ENCODE measurements at regions not wholly inside any gene's neighbourhood (a gene's known extent, or its start where the extent isn't known, plus 50 kb on each side); places are given as distances from the start of the nearest gene placed in this dataset.

DNA sequence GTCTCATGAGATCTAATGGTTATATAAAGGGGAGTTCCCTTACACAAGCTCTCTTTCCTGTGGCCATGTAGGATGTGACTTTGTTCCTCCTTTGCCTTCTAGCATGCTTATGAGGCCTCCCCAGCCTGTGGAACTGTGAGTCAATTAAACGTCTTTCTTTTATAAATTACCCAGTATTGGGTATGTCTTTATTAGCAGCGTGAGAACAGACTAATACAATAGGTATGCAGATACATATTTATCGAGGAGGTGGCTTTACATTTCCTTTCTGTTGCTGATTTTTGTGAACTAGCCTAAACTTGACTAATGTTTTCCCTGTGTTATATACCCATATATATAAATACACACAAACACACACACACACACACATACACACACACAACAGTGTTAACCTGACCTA is 80.2 kb downstream of the VCX2 start:
- DNase-seq (ENCODE audit: low read depth in 1 of 2, low spot score in 1 of 2) = no peak

DNA sequence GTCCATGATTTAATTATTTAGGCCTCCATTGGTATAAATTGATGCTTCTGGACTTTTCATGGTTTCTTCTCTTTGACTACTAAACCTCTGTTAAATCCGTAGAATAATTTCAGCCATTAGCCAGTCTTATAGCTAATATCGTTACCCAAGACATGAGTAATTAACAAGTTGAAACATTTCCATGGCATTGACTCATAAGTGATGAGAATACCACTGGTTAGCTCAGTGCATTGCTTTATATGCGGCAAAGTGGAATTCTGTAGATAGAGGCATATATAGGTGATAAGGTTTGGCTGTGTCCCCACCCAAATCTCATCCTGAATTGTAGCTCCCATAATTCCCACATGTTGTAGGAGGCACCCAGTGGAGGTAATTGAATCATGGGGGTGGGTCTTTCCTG is 80.6 kb downstream of the VCX2 start:
- TF ChIP-seq, protein P1, sequence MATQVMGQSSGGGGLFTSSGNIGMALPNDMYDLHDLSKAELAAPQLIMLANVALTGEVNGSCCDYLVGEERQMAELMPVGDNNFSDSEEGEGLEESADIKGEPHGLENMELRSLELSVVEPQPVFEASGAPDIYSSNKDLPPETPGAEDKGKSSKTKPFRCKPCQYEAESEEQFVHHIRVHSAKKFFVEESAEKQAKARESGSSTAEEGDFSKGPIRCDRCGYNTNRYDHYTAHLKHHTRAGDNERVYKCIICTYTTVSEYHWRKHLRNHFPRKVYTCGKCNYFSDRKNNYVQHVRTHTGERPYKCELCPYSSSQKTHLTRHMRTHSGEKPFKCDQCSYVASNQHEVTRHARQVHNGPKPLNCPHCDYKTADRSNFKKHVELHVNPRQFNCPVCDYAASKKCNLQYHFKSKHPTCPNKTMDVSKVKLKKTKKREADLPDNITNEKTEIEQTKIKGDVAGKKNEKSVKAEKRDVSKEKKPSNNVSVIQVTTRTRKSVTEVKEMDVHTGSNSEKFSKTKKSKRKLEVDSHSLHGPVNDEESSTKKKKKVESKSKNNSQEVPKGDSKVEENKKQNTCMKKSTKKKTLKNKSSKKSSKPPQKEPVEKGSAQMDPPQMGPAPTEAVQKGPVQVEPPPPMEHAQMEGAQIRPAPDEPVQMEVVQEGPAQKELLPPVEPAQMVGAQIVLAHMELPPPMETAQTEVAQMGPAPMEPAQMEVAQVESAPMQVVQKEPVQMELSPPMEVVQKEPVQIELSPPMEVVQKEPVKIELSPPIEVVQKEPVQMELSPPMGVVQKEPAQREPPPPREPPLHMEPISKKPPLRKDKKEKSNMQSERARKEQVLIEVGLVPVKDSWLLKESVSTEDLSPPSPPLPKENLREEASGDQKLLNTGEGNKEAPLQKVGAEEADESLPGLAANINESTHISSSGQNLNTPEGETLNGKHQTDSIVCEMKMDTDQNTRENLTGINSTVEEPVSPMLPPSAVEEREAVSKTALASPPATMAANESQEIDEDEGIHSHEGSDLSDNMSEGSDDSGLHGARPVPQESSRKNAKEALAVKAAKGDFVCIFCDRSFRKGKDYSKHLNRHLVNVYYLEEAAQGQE (IDR thresholded peaks at IDR 0.05; ENCODE audit: insufficient replicate concordance, low read depth) = no peak
- no peak for TF ChIP-seq POLR2AphosphoS5 (IDR thresholded peaks at IDR 0.05; ENCODE audit: low read depth)
- no peak for TF ChIP-seq GABPA (IDR thresholded peaks at IDR 0.05; ENCODE audit: low read depth)
- TF ChIP-seq, protein P2, sequence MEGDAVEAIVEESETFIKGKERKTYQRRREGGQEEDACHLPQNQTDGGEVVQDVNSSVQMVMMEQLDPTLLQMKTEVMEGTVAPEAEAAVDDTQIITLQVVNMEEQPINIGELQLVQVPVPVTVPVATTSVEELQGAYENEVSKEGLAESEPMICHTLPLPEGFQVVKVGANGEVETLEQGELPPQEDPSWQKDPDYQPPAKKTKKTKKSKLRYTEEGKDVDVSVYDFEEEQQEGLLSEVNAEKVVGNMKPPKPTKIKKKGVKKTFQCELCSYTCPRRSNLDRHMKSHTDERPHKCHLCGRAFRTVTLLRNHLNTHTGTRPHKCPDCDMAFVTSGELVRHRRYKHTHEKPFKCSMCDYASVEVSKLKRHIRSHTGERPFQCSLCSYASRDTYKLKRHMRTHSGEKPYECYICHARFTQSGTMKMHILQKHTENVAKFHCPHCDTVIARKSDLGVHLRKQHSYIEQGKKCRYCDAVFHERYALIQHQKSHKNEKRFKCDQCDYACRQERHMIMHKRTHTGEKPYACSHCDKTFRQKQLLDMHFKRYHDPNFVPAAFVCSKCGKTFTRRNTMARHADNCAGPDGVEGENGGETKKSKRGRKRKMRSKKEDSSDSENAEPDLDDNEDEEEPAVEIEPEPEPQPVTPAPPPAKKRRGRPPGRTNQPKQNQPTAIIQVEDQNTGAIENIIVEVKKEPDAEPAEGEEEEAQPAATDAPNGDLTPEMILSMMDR (IDR thresholded peaks at IDR 0.05; ENCODE audit: insufficient read depth, low read length) = no peak
- no peak for TF ChIP-seq SPI1 (IDR thresholded peaks at IDR 0.05; ENCODE audit: borderline replicate concordance, low read depth)
- DNase-seq (ENCODE audit: low read depth in 1 of 2, low spot score in 1 of 2) = no peak
- Histone ChIP-seq H3K27me3 (ENCODE audit: insufficient read depth, poor library complexity, severe bottlenecking) (no peaks in the 10 kb centered on the region), H3K27ac (replicated peaks) (no peak overlapping the region), H3K4me3 (replicated peaks; ENCODE audit: insufficient read depth, low read length) (no peak overlapping the region)

More for the DNA sequence above, 80.2 kb downstream of the VCX2 start:
- no peak overlapping the region for H3K4me3 ChIP-seq (replicated peaks; ENCODE audit: insufficient read depth, low read length)
- no peaks in the 10 kb centered on the region for H3K27me3 ChIP-seq (ENCODE audit: insufficient read depth, poor library complexity, severe bottlenecking)
- TF ChIP-seq, protein P2 (IDR thresholded peaks at IDR 0.05; ENCODE audit: insufficient read depth, low read length) = no peak
- TF ChIP-seq, protein P1 (IDR thresholded peaks at IDR 0.05; ENCODE audit: insufficient replicate concordance, low read depth) = no peak
- TF ChIP-seq POLR2AphosphoS5 (IDR thresholded peaks at IDR 0.05; ENCODE audit: low read depth) (no peak), SPI1 (IDR thresholded peaks at IDR 0.05; ENCODE audit: borderline replicate concordance, low read depth) (no peak), GABPA (IDR thresholded peaks at IDR 0.05; ENCODE audit: low read depth) (no peak)
- H3K27ac ChIP-seq (replicated peaks) = no peak overlapping the region

DNA sequence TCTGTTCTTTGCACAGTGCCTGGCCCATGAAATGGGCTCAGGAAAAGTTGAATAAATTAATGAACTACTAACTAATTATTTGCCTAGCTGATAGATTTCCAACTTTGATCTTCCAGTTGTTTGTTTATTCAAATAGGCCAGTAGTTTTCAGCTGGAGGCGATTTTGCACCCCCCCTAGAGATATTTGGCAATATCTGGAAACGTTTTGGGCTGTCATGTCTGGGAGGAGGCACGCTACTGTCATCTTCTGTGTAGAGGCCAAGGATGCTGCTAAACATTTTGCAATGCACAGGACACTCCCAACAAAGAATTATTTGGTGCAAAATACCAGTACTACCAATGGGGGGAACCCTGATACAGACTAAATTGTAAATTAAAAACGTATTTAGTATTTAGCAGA is 81.9 kb downstream of the VCX2 start:
- no peak for DNase-seq (ENCODE audit: low read depth in 1 of 2, low spot score in 1 of 2)
- no peak for TF ChIP-seq SPI1 (IDR thresholded peaks at IDR 0.05; ENCODE audit: borderline replicate concordance, low read depth)
- no peak for TF ChIP-seq GABPA (IDR thresholded peaks at IDR 0.05; ENCODE audit: low read depth)
- TF ChIP-seq, protein P1 (IDR thresholded peaks at IDR 0.05; ENCODE audit: insufficient replicate concordance, low read depth) = no peak
- TF ChIP-seq, protein P2 (IDR thresholded peaks at IDR 0.05; ENCODE audit: insufficient read depth, low read length) = no peak
- H3K27ac ChIP-seq (replicated peaks) = no peak overlapping the region

More for the DNA sequence above, 81.9 kb downstream of the VCX2 start:
- no peaks in the 10 kb centered on the region for H3K27me3 ChIP-seq (ENCODE audit: insufficient read depth, poor library complexity, severe bottlenecking)
- H3K4me3 ChIP-seq (replicated peaks; ENCODE audit: insufficient read depth, low read length) = no peak overlapping the region

Measured in HL-60 (cell line).